Myocyte (in vitro differentiated cells): ENCODE measurements at regions not wholly inside any gene's neighbourhood (a gene's known extent, or its start where the extent isn't known, plus 50 kb on each side); places are given as distances from the start of the nearest gene placed in this dataset.

ENCODE experiments used
- DNase-seq: peaks from one replicate; pipeline ENCODE4 v3.0.0-alpha.2; 2012; ENCODE audit warnings: low read depth

- DNase-seq: no peak
Observed at GRCh38 chr5:88544136-88544645, 275.5 kb upstream of the TMEM161B start.

- no peak for DNase-seq
Observed at GRCh38 chr5:88542786-88543185, 274.1 kb upstream of the TMEM161B start.

GRCh38 chr5:88540471-88541115 is 271.9 kb upstream of the TMEM161B start:
- DNase-seq: no peak

- no peak for DNase-seq
Observed at GRCh38 chr5:88539693-88540365, 271.2 kb upstream of the TMEM161B start.

GRCh38 chr5:88539026-88539425 is 270.4 kb upstream of the TMEM161B start:
- no peak for DNase-seq

DNA sequence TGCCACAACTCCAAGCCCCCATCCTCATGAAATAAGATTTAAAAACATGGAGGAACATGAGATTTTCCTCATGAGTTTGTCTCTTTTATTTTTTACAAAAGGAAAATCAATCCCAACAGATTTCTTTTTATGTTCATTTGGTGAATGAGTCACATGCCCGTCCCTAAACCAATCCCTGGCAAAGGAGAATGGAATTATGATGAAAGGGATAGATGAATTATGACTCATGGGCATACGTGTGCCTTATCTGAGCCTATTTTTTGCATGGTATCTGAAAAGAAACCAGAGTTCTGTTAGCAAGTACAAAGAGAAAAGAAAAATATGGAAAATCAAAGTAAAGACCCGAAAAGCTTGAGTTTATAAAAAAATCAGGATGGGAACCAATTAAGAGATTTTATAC is 267.5 kb upstream of the TMEM161B start:
- DNase-seq: no peak

DNA sequence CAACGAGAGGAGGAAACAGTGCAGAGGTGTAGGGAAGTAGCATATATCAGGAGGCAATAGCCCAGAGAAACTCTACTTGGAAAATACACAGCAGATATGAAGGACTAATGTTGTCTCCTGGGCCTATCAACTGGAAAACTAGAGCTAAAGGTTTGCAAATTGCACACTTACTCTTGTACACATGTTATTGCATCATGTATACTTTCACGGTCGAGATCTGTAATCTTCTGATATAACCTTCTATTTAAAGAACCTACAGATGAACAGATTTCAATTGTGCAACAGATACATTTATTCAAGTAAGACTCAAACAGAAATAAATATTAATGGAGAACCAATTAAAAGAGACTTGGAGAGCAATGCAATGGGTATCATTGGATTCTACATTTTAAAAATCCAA is 256.3 kb upstream of the TMEM161B start:
- DNase-seq: no peak

DNA sequence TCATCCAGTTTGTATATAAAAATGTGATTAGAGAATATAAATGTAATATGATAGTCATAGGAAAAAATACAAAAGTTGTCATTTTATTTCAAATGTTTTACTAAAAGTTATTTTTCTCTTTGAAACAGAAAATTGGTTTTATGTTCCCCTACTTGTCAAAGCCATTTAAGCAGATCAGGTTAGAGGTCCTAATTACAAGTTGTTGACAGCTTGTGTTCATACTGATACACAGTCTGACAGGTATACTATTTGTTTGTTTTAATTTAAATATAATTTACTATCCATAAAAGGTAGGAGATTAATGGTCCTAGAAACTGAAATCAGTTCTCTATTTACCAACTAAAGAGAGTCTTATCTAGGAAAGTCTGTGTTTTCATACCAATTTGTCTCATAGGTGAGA is 250.4 kb upstream of the TMEM161B start:
- no peak for DNase-seq

DNA sequence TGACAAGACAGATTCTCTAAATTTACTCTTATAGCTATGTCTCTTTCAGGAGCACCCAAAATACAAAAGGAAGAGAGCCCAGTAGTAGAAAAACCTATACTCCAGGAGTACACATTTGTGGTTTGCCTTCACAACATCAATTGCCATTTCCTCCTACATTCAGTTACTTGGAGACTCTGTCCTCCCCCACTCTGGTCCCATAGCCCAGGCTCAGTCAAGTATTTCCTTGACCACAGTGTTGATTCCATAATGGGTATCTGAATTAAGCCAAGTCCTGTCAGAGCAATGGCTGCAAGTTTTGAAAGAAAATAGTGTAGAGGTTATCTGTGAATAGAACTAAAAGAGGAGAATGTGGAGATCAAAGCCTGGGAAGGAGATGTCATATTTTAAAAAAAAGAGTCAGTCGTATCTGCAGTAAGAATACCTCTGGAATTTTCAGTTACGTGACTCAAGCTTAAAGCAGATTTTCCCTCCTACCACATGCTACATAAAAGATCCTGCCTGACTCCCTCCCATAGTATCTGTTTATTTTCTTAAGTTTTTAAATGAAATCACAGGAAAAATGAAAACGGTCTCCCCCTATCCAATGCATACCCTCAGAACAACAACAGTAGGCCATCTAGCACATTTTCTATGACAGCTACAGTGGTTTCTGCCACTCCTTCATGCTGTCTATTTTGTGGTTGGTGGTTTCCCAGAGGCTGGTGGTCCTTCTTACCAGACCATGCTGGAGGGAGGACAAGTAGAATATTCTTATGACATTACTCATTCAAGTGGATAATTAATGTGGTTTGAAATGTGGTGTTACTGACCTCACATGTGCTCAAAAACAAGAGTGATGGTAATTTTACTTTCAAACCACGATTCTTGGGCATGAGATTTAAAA is 249.7 kb upstream of the TMEM161B start:
- DNase-seq: peak; percentile 81

DNA sequence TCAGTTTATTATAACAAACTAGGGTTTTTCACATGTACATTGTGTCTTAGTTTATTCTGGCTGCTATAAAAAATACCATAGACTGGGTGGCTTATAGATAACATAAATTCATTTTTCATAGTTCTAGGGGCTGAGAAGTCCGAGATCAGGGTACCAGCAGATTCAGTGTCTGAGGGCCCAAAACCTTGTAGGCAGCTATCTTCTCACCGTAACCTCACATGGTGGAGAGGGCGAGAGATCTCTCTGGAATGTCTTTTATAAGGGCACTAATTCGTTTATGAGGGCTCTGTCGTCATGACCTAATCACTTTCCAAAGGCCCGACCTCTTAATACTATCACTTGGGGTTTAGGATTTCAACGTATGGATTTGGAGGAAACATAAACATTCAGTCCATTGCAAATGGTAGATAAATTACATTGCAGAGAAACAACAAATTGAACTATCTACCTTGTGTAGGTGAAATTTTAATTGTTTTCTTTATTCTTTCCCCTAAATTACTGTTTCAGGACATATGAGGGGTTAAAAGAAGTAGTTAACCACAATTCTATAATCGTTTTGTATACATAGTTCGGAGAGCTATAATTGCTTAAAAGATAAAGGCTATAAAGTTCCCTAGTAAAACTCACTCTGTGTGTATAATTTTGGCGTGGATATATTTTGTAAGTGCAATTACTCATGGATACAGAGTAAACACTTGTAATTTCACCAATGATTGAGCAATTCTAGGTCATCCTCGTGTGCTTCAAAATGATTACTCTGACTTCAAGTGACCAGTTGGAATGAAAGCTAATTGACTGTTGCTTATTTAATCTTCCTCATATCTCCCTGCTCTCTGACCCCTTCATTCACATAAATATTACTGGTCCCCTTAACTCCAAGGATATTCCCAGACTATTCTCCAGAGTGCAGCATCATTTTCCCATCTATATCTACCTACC is 247.5 kb upstream of the TMEM161B start:
- no peak for DNase-seq

DNA sequence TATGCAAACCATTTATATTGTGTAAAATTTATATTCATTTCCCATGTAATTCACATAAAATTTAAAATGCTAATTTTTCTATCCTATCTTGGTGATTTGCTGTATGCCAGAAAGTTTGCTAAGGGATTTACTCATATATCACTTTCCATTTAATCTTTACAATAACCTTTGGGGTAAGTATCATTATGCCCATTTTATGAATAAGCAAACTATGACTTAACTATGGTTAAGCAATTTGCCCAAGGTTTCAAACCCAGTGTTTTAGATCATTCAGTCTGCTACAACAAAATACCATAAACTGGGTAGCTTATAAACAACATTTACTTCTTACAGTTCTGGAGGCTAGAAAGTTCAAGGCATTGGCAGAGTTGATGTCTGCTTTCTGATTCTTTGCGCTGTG is 246.4 kb upstream of the TMEM161B start:
- DNase-seq: no peak

DNA sequence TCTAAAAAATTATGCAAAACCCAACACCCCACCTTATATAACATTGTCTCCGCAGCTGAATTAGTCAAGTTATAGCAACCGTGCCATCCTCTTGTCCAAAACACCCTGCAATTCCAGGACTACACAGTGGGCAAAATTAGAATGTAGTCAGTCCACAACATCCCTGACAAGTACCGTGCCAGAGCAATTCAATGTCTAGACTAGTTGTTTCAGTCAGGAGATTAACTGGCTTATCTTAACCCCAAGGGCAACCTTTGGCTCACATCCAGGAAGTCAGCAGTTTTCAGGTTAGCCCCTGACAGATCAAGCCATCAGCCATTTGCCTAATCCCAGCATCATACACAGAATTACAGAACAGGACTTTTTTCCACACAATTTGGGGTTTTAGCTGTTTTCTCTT is 240.8 kb upstream of the TMEM161B start:
- no peak for DNase-seq

DNA sequence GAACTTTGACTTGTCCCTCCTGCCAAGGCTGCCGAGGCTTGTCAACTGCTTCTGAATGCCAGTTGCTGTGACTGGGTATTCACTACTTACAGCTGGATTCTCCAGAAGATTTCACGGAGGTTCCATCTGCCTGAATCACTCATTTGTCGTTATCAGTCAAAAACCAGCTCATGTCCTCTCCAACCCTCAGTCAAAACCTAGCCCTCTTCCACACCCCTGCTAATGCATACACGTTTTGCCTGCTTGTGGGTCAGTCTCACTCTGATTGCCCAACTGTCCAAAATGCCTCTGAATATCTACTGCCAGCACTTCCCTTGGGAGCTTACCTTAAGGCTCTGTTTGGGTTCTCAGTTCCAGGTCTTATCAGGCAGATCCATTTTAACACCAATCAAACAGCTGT is 238.6 kb upstream of the TMEM161B start:
- no peak for DNase-seq

DNA sequence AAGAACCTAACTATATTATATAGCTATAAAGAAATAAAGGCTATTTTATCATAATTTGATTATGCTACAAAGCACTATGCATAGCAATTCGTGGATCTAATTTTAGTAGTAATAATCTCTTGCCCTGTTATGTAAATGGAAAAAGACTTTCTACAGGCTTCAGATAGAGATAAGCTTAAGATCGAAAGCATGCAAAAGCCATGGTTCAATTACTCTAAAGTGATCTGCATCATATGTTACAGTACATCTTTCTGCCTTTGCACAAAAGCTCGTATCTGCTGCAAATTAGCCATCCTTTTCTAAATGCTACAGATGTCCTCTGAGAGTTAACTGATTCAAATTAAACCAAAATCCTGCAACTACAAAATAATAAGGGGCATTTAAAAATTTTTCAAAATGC is 234.8 kb upstream of the TMEM161B start:
- no peak for DNase-seq

DNA sequence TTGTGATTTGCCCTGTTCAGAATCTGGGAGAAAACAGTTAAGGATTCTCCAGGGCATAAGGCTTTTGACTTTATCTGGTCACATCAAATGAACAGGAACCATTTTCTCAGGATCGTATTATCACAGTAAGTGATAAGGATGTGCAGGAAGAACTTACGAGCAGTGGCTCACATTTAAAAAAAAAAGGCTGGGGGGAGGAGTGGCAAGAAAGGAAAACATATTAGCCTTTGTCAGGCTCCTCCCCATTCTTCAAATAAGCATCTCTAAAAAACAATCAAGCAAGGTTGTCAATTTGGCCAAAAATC is 234.3 kb upstream of the TMEM161B start:
- DNase-seq: peak; percentile 3

GRCh38 chr5:88502179-88503040 is 233.8 kb upstream of the TMEM161B start:
- peak; percentile 21 for DNase-seq

DNA sequence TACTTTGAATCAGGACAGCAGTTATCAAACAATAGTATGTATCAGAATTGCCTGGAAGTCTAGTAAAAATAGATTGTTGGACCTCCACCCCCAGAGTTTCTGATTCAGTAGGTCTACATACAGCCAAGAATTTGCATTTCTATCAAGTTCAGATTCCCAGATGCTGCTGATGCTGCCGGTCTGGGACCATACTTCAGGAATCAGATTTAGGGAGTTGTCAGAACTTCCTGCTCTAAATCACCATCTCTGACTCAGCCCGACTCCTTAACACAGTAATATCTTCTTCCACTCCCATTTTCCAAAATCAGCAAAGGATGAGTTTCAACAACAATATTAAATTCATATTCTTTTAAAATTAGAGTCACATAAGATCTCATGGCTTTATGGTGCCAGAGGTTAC is 227.2 kb upstream of the TMEM161B start:
- no peak for DNase-seq

DNA sequence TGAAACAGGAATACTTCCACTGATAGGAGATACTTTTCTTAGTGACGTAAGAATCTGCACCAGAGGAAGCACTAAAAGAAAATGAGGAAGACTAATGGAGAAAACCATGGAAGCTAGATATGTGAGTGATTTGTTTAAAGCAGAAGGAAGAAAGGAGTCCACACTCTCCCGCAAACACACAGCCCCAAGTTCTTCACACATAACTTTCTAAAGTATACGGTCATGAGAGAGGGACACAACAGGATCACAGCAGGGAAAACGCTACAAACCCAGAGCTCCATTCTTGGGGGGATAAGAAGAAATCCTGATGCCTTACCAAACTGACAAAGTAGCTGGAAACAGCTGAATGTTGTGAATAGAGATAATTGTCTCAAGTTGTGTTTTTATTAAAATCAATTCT is 222.2 kb upstream of the TMEM161B start:
- no peak for DNase-seq

- DNase-seq: no peak
Observed at GRCh38 chr5:88489364-88489763, 220.7 kb upstream of the TMEM161B start.

DNA sequence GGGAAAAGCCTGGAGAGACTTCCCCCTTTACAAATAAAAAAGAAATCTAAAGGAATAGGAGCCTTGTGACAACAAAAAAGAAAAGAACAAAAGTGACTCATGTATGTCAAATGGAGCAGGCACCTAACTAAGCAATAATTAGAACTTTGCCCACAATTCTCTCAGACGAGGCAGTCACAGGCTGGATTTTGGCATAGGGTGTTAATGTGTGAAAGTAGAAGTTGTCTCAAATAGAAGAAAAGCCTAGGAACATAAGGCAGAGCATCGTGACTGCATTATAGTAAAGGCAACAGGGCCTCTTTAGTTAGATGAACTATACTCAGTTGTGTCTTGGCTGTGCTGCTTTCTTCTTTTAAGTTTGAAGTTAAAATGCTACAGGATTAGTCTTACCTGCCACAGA is 219.9 kb upstream of the TMEM161B start:
- DNase-seq: no peak
